Trophoblast cell (in vitro differentiated cells and primary cell): ENCODE measurements at regions not wholly inside any gene's neighbourhood (a gene's known extent, or its start where the extent isn't known, plus 50 kb on each side); places are given as distances from the start of the nearest gene placed in this dataset.

Experiments used
- DNase-seq, 2 donors: peaks; one replicate each; pipeline ENCODE4 v3.0.0-alpha.2; 2016
- H2AFZ ChIP-seq: 2 replicates; pipeline ENCODE4 v1.6.1; 2013; ENCODE audit warnings: low read length, moderate library complexity, mild to moderate bottlenecking; ENCODE audit not compliant: insufficient read depth, poor library complexity
- H2AK5ac ChIP-seq: 2 replicates; pipeline ENCODE4 v1.6.1; 2013; ENCODE audit warnings: mild to moderate bottlenecking, low read length
- H2BK120ac ChIP-seq: 2 replicates; pipeline ENCODE4 v1.6.1; 2013; ENCODE audit warnings: low read length, mild to moderate bottlenecking, moderate library complexity; ENCODE audit not compliant: insufficient read depth, poor library complexity
- H2BK12ac ChIP-seq: 2 replicates; pipeline ENCODE4 v1.6.1; 2013; ENCODE audit warnings: mild to moderate bottlenecking, low read length, moderate library complexity
- H2BK5ac ChIP-seq: 2 replicates; pipeline ENCODE4 v1.6.1; 2013; ENCODE audit warnings: low read length, low read depth, moderate library complexity, mild to moderate bottlenecking; ENCODE audit not compliant: poor library complexity
- H3K14ac ChIP-seq: 2 replicates; pipeline ENCODE4 v1.6.1; 2013; ENCODE audit warnings: mild to moderate bottlenecking, low read length
- H3K18ac ChIP-seq: 2 replicates; pipeline ENCODE4 v1.6.1; 2013; ENCODE audit warnings: mild to moderate bottlenecking, low read length
- H3K23ac ChIP-seq: 2 replicates; pipeline ENCODE4 v1.6.1; 2013; ENCODE audit warnings: low read length
- H3K27ac ChIP-seq: 2 replicates; pipeline ENCODE4 v1.5.1; 2013; ENCODE audit warnings: low read depth, mild to moderate bottlenecking, inconsistent platforms, low read length, moderate library complexity
- H3K27me3 ChIP-seq: 2 replicates; pipeline ENCODE4 v1.6.1; 2013; ENCODE audit warnings: inconsistent platforms, mild to moderate bottlenecking, low read length, moderate library complexity; ENCODE audit not compliant: insufficient read depth
- H3K36me3 ChIP-seq, 2 experiments: 1 replicate in 1 of 2; 2 replicates in 1 of 2; pipeline ENCODE4 v1.6.1; 2013; ENCODE audit warnings: low read length in 2 of 2, mild to moderate bottlenecking in 2 of 2, moderate library complexity in 1 of 2; ENCODE audit not compliant: insufficient read depth in 2 of 2, control insufficient read depth in 1 of 2
- H3K4ac ChIP-seq: 2 replicates; pipeline ENCODE4 v1.6.1; 2013; ENCODE audit warnings: low read depth, mild to moderate bottlenecking, low read length, moderate library complexity
- H3K4me1 ChIP-seq, 2 experiments: 1 replicate in 1 of 2; 2 replicates in 1 of 2; pipeline ENCODE4 v1.6.1; 2013; ENCODE audit warnings: low read length in 2 of 2, mild to moderate bottlenecking in 2 of 2, moderate library complexity in 1 of 2; ENCODE audit not compliant: insufficient read depth in 2 of 2, control insufficient read depth in 1 of 2
- H3K4me2 ChIP-seq: 2 replicates; pipeline ENCODE4 v1.6.1; 2013; ENCODE audit warnings: inconsistent platforms, mild to moderate bottlenecking, low read length, moderate library complexity
- H3K4me3 ChIP-seq: 2 replicates; pipeline ENCODE4 v1.5.1; 2013; ENCODE audit warnings: mild to moderate bottlenecking, low read depth, low read length, inconsistent platforms
- H3K79me1 ChIP-seq: one replicate; pipeline ENCODE4 v1.6.1; 2013; ENCODE audit warnings: low read length
- H3K79me2 ChIP-seq: 2 replicates; pipeline ENCODE4 v1.6.1; 2013; ENCODE audit warnings: low read length, mild to moderate bottlenecking; ENCODE audit not compliant: control insufficient read depth, insufficient read depth, poor library complexity
- H3K9ac ChIP-seq: 2 replicates; pipeline ENCODE4 v1.6.1; 2013; ENCODE audit warnings: mild to moderate bottlenecking, low read length
- H3K9me3 ChIP-seq: 2 replicates; pipeline ENCODE4 v1.6.1; 2013; ENCODE audit warnings: low read depth, mild to moderate bottlenecking, control low read depth, inconsistent platforms, low read length; ENCODE audit not compliant: insufficient read depth
- H4K12ac ChIP-seq: 2 replicates; pipeline ENCODE4 v1.6.1; 2013; ENCODE audit warnings: low read depth, mild to moderate bottlenecking, low read length, moderate library complexity
- H4K8ac ChIP-seq: 2 replicates; pipeline ENCODE4 v1.6.1; 2013; ENCODE audit warnings: low read depth, mild to moderate bottlenecking, low read length, moderate library complexity
- H4K91ac ChIP-seq: one replicate; pipeline ENCODE4 v1.6.1; 2013; ENCODE audit warnings: low read depth, mild to moderate bottlenecking, low read length, moderate library complexity
- whole genome bisulfite sequencing: extraction: QIAGEN DNeasy Blood & Tissue Kit; methylation state at CpG from one replicate; pipeline ENCODE4 v1.1.7; 2013; ENCODE audit warnings: missing lambda C conversion rate; ENCODE audit not compliant: insufficient read length, insufficient coverage; ENCODE audit errors: extremely low coverage; 5-methylcytosine and 5-hydroxymethylcytosine counted together

DNA sequence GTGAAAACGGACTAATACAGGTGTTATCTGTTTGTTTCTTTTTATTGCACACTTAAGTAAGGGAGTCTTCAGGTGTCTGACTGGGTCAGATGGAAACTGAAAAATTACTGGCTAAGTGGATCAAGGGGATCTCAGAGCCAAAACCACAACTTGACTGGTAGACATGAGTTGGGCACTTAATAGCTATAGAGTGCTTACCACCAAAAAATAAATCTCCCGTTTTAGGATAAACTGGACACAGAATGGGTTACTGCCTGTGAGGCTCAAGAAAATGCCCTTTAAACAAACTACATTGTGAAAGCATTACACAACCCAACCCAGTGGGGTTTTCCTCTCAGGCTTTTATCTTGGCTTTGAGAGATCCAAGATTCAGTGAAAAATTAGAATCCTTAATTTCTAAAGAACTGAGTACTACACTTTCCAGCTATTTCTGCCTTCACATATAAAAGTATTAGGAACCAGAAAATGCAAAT lies 134.0 kb upstream of the LYPLAL1 start:
- no peak overlapping the region for H4K8ac ChIP-seq
- no CpG with 5 or more reads among the region's 2 CpGs for WGBS
- no peaks in the 10 kb centered on the region for H3K4me1 ChIP-seq
- H4K12ac ChIP-seq = no peak overlapping the region
- H3K9ac ChIP-seq = no peak overlapping the region
- no peak overlapping the region for H3K4ac ChIP-seq
- no peak overlapping the region for H2BK5ac ChIP-seq
- H2AFZ ChIP-seq = no peak overlapping the region
- H2AK5ac ChIP-seq = no peak overlapping the region
- no peaks in the 10 kb centered on the region for H3K36me3 ChIP-seq
- H3K9me3 ChIP-seq = no peaks in the 10 kb centered on the region
- no peak overlapping the region for H2BK12ac ChIP-seq
- no peak overlapping the region for H4K91ac ChIP-seq
- no peak overlapping the region for H3K4me3 ChIP-seq
- H3K27ac ChIP-seq = no peak overlapping the region
- no peak overlapping the region for H3K4me2 ChIP-seq
- no peak overlapping the region for H3K23ac ChIP-seq
- no peak overlapping the region for H2BK120ac ChIP-seq
- H3K79me1 ChIP-seq = no peaks in the 10 kb centered on the region
- H3K27me3 ChIP-seq = no peaks in the 10 kb centered on the region
- H3K79me2 ChIP-seq = no peaks in the 10 kb centered on the region
- no peak overlapping the region for H3K14ac ChIP-seq
- no peak overlapping the region for H3K18ac ChIP-seq
- no peak for DNase-seq

DNA sequence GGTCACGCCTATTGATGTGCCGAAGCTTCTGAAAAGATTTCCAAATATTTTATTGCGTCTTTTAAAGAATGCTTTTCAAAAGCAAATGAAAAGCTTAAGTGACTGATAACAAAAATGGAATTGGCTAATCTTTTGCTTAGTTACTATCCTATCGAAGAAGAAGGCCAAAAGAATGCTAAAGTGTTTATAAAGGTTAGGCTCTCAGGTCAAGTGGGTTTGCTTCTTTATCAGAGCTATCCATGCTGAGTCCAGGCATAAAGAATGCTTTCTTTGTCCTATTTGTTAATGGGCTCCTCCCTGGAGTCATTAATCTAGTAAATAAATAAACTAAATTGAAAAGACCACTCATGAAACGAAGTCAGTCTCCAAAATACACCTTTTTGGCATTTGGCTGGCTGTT lies 133.4 kb upstream of the LYPLAL1 start:
- Histone ChIP-seq H3K79me1 (no peaks in the 10 kb centered on the region), H4K12ac (no peak overlapping the region), H2AK5ac (no peak overlapping the region), H2AFZ (no peak overlapping the region), H3K18ac (no peak overlapping the region), H3K9ac (no peak overlapping the region), H3K9me3 (no peaks in the 10 kb centered on the region), H2BK5ac (no peak overlapping the region), H3K27ac (no peak overlapping the region), H3K4me1 (no peaks in the 10 kb centered on the region), H4K8ac (no peak overlapping the region), H3K4me3 (no peak overlapping the region), H3K36me3 (no peaks in the 10 kb centered on the region), H3K14ac (no peak overlapping the region), H3K4ac (no peak overlapping the region), H3K79me2 (no peaks in the 10 kb centered on the region), H2BK120ac (no peak overlapping the region), H3K4me2 (no peak overlapping the region), H4K91ac (no peak overlapping the region), H3K23ac (no peak overlapping the region), H3K27me3 (no peaks in the 10 kb centered on the region), H2BK12ac (no peak overlapping the region)
- WGBS = no CpG with 5 or more reads among the region's 5 CpGs
- no peak for DNase-seq

DNA sequence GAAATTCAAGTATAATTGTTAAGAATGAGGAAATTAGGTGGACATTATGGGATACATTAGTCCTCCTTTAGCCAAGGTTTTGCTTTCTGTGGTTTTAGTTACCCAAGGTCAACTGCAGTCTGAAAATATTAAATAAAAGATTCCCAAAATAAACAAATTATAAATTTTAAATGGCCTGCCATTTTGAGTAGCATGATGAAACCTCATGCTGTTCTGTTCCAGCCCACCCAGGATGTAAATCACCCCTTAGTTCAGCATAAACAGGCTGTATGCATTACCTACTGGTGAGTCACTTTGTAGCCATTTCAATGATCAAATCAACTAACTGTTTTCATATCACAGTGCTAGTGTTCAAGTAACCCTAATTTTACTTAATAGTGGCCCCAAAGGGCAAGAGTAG lies 132.5 kb upstream of the LYPLAL1 start:
- no peak overlapping the region for H3K4ac ChIP-seq
- H2BK120ac ChIP-seq = no peak overlapping the region
- H2BK12ac ChIP-seq = no peak overlapping the region
- no peak overlapping the region for H3K9ac ChIP-seq
- no peak overlapping the region for H3K4me2 ChIP-seq
- no peak overlapping the region for H2AFZ ChIP-seq
- no peak overlapping the region for H4K91ac ChIP-seq
- H4K8ac ChIP-seq = no peak overlapping the region
- no peak overlapping the region for H3K18ac ChIP-seq
- no peak for DNase-seq
- H3K27me3 ChIP-seq = no peaks in the 10 kb centered on the region
- H4K12ac ChIP-seq = no peak overlapping the region
- no peak overlapping the region for H3K23ac ChIP-seq
- no peak overlapping the region for H3K4me3 ChIP-seq
- H2BK5ac ChIP-seq = no peak overlapping the region
- H3K9me3 ChIP-seq = no peaks in the 10 kb centered on the region
- no peak overlapping the region for H3K27ac ChIP-seq
- H3K79me2 ChIP-seq = no peaks in the 10 kb centered on the region
- no peaks in the 10 kb centered on the region for H3K36me3 ChIP-seq
- no peak overlapping the region for H2AK5ac ChIP-seq
- H3K79me1 ChIP-seq = no peaks in the 10 kb centered on the region
- no peaks in the 10 kb centered on the region for H3K4me1 ChIP-seq
- H3K14ac ChIP-seq = no peak overlapping the region

DNA sequence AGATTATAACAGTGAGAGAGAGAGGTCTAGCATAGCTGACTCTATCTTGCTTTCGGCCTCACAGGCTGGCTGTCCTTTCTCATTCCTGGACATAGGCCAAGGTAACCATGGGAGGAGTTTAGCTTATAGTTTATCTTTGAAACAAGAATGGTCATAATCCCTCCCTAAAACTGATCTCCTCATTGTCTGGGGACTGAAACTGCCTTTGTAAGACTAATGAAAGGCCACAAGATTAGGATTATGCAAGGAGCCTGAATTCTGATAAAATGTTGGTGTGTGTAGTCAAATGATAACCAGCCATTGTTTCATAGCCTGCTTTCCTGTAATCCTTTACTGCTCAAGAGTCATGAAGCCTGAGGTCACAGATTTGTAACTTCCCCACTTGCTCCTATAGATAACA lies 131.9 kb upstream of the LYPLAL1 start:
- Histone ChIP-seq H2AFZ (no peak overlapping the region), H3K4ac (no peak overlapping the region), H4K91ac (no peak overlapping the region), H3K18ac (no peak overlapping the region), H3K9me3 (no peaks in the 10 kb centered on the region), H2BK120ac (no peak overlapping the region), H2BK5ac (no peak overlapping the region), H3K4me1 (no peaks in the 10 kb centered on the region), H4K12ac (no peak overlapping the region), H4K8ac (no peak overlapping the region), H3K36me3 (no peaks in the 10 kb centered on the region), H2AK5ac (no peak overlapping the region), H3K4me2 (no peak overlapping the region), H2BK12ac (no peak overlapping the region), H3K23ac (no peak overlapping the region), H3K27me3 (no peaks in the 10 kb centered on the region), H3K9ac (no peak overlapping the region), H3K79me1 (no peaks in the 10 kb centered on the region), H3K79me2 (no peaks in the 10 kb centered on the region), H3K4me3 (no peak overlapping the region), H3K14ac (no peak overlapping the region), H3K27ac (no peak overlapping the region)
- WGBS = no CpG with 5 or more reads among the region's 1 CpG
- no peak for DNase-seq
